Loucy (cell line): ENCODE measurements at regions not wholly inside any gene's neighbourhood (a gene's known extent, or its start where the extent isn't known, plus 50 kb on each side); places are given as distances from the start of the nearest gene placed in this dataset.

Experiments used
- CTCF ChIP-seq: fragments of 200-600 bp; sonication (generic); conservative IDR thresholded peaks from 2 replicates; pipeline ENCODE4 v1.5.1; 2014; ENCODE audit warnings: mild to moderate bottlenecking, antibody characterized with exemption, low read length
- EZH2phosphoT487 ChIP-seq: fragments of 200-600 bp; IDR thresholded peaks from 2 replicates; pipeline ENCODE4 v1.6.1; 2018; ENCODE audit warnings: antibody characterized with exemption, mild to moderate bottlenecking, moderate library complexity, borderline replicate concordance

- TF ChIP-seq EZH2phosphoT487 (no peak), CTCF (no peak)
Observed at GRCh38 chr6:147784371-147784770, 275.9 kb downstream of the SAMD5 start.
